ENCODE measurements at regions not wholly inside any gene's neighbourhood (a gene's known extent, or its start where the extent isn't known, plus 50 kb on each side); places are given as distances from the start of the nearest gene placed in this dataset.

DNA sequence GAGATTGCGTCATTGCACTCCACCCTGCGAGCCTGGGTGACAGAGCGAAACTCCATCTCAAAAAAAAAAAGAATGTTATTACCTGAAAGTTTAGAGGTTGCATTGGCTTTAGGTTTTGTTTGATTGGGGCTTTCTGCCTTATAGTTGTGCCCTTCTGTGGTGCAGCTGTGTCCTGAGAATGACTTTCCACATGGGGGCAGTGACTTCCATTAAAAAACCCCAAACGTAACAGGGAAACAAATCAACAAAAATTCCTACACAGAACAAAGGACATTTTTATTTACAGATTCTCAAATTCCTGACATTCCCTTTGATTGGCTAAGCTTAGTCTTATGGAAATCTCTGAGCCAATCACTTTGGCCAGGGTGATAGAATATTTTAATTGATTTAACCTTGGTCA is 154.1 kb upstream of the GPR149 start:
- Histone ChIP-seq H3K4me3 (replicated peaks in 1 of 3) (no peak overlapping the region), H3K9me3 (no peaks in the 10 kb centered on the region), H3K4me1 (no peaks in the 10 kb centered on the region), H3K27ac (no peak overlapping the region), H3K36me3 (no peaks in the 10 kb centered on the region), H3K27me3 (no peaks in the 10 kb centered on the region)
- intact Hi-C loops (cut with DNase I), result no loop called here
- DNase-seq, result no peak
- TF ChIP-seq CTCF (IDR thresholded peaks at IDR 0.05) (no peak), POLR2A (IDR thresholded peaks at IDR 0.05) (no peak)
- 78 to 89% methylated on average over 4 of the region's 4 CpGs for WGBS, 2 donors

DNA sequence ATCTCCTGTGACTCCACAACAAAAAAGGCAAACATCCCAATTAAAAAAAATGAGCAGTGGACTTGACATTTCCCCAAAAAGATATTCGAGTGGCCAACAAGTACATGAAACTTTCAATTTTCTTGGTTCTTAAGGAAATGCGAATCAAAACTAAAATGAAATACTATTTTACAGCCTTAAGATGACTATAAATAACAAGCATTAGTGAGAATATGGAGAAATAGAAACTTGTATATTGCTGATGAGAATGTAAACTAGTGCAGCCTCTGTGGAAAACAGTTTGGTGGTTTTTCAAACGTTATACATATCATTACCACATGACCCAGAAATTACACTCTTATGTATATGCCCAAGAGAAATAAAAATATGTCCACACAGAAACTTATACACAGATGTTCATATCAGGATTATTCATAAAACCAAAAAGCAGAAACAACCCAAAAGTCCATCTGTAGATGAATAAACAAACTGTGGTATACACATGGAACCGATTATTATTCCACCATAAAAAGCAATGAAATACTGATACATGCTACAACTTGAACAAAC is 153.2 kb upstream of the GPR149 start:
- Histone ChIP-seq H3K36me3 (no peaks in the 10 kb centered on the region), H3K4me3 (replicated peaks in 1 of 3) (no peak overlapping the region), H3K27me3 (no peaks in the 10 kb centered on the region), H3K27ac (no peak overlapping the region), H3K4me1 (no peaks in the 10 kb centered on the region), H3K9me3 (no peaks in the 10 kb centered on the region)
- DNase-seq, result no peak
- no peak for TF ChIP-seq CTCF (IDR thresholded peaks at IDR 0.05)
- no peak for TF ChIP-seq POLR2A (IDR thresholded peaks at IDR 0.05)
- WGBS, 2 donors, result 70 to 76% methylated on average over 4 of the region's 4 CpGs
- intact Hi-C loops (cut with DNase I), result no loop called here

GRCh38 chr3:154582501-154582900 is 152.5 kb upstream of the GPR149 start:
- TF ChIP-seq CTCF (IDR thresholded peaks at IDR 0.05), result no peak
- no peak for TF ChIP-seq POLR2A (IDR thresholded peaks at IDR 0.05)
- intact Hi-C loops (cut with DNase I), result no loop called here
- no peak overlapping the region for H3K27ac ChIP-seq
- H3K36me3 ChIP-seq, result no peaks in the 10 kb centered on the region
- no peaks in the 10 kb centered on the region for H3K4me1 ChIP-seq
- no peak overlapping the region for H3K4me3 ChIP-seq (replicated peaks in 1 of 3)
- H3K27me3 ChIP-seq, result no peaks in the 10 kb centered on the region
- no peak for DNase-seq
- H3K9me3 ChIP-seq, result no peaks in the 10 kb centered on the region

GRCh38 chr3:154571553-154572226 is 141.7 kb upstream of the GPR149 start:
- no peak overlapping the region for H3K27ac ChIP-seq
- no peak overlapping the region for H3K4me3 ChIP-seq (replicated peaks in 1 of 3)
- H3K27me3 ChIP-seq, result no peaks in the 10 kb centered on the region
- no peaks in the 10 kb centered on the region for H3K9me3 ChIP-seq
- WGBS, 2 donors, result 63 to 74% methylated on average over 4 of the region's 4 CpGs
- H3K4me1 ChIP-seq, result no peaks in the 10 kb centered on the region
- intact Hi-C loops (cut with DNase I), result no loop called here
- no peak for TF ChIP-seq POLR2A (IDR thresholded peaks at IDR 0.05)
- TF ChIP-seq CTCF (IDR thresholded peaks at IDR 0.05), result no peak
- no peaks in the 10 kb centered on the region for H3K36me3 ChIP-seq
- DNase-seq, result no peak

GRCh38 chr3:154568064-154568463 is 138.1 kb upstream of the GPR149 start:
- WGBS, 2 donors, result 88 to 90% methylated on average over 3 of the region's 3 CpGs
- TF ChIP-seq POLR2A (IDR thresholded peaks at IDR 0.05) (no peak), CTCF (IDR thresholded peaks at IDR 0.05) (no peak)
- Histone ChIP-seq H3K27me3 (no peaks in the 10 kb centered on the region), H3K9me3 (no peaks in the 10 kb centered on the region), H3K27ac (no peak overlapping the region), H3K4me1 (no peaks in the 10 kb centered on the region), H3K36me3 (no peaks in the 10 kb centered on the region), H3K4me3 (replicated peaks in 1 of 3) (no peak overlapping the region)
- intact Hi-C loops (cut with DNase I), result no loop called here
- DNase-seq, result no peak

All from thyroid gland (tissue), 4 donors.